CD4-positive, CD25-positive, alpha-beta regulatory T cell (primary cell): ENCODE measurements at regions not wholly inside any gene's neighbourhood (a gene's known extent, or its start where the extent isn't known, plus 50 kb on each side); places are given as distances from the start of the nearest gene placed in this dataset.
"Not testable (repeated sequence)": the region's sequence is repeated elsewhere in the genome, so short reads cannot be mapped to it uniquely, and the experiment has no call there.

Source experiments
- ATAC-seq, 2 donors: fragments of 150-1000 bp; cut with Tn5 transposase; one replicate each; pipeline ENCODE4 v1.10.0; 2021; ENCODE audit warnings: low read depth in 2 of 2, moderate number of reproducible peaks in 2 of 2, moderate library complexity in 1 of 2
- DNase-seq, 3 donors: peaks; one replicate each; pipeline versions ENCODE4 v3.0.0 to v3.0.0-alpha.2; 2012 to 2022; ENCODE audit warnings: mixed read lengths in 1 of 3
- H3K27ac ChIP-seq: one replicate; pipeline ENCODE4 v1.7.0; 2013; ENCODE audit warnings: mild to moderate bottlenecking, low read length; ENCODE audit not compliant: insufficient read depth, poor library complexity, severe bottlenecking
- H3K27me3 ChIP-seq: one replicate; pipeline ENCODE4 v1.7.0; 2013; ENCODE audit warnings: low read length; ENCODE audit not compliant: control insufficient read depth, insufficient read depth
- H3K36me3 ChIP-seq: one replicate; pipeline ENCODE4 v1.7.0; 2013; ENCODE audit warnings: mild to moderate bottlenecking, low read length, moderate library complexity; ENCODE audit not compliant: control insufficient read depth, insufficient read depth
- H3K4me1 ChIP-seq: 2 replicates; pipeline ENCODE4 v1.7.0; 2013; ENCODE audit warnings: mild to moderate bottlenecking, low read length; ENCODE audit not compliant: insufficient read depth, control insufficient read depth, poor library complexity, severe bottlenecking
- H3K4me3 ChIP-seq: one replicate; pipeline ENCODE4 v1.7.0; 2013; ENCODE audit warnings: low read depth, mild to moderate bottlenecking, low read length, moderate library complexity
- H3K9me3 ChIP-seq, 2 experiments: 1 replicate in 1 of 2; 2 replicates in 1 of 2; pipeline ENCODE4 v1.7.0; 2013; ENCODE audit warnings: low read length in 2 of 2, mild to moderate bottlenecking in 1 of 2, moderate library complexity in 1 of 2; ENCODE audit not compliant: control insufficient read depth in 2 of 2
- H3K27ac Mint-ChIP-seq, 3 donors: one replicate each; pipeline ENCODE4 v1.8.0; 2020 to 2022; ENCODE audit warnings: mild to moderate bottlenecking in 3 of 3, mixed read lengths in 3 of 3, moderate library complexity in 2 of 3
- H3K27me3 Mint-ChIP-seq: one replicate; pipeline ENCODE4 v1.8.0; 2022; ENCODE audit warnings: mild to moderate bottlenecking, mixed read lengths
- H3K36me3 Mint-ChIP-seq: one replicate; pipeline ENCODE4 v1.8.0; 2020; ENCODE audit warnings: mixed read lengths
- H3K4me1 Mint-ChIP-seq, 4 donors: one replicate each; pipeline ENCODE4 v1.8.0; 2020 to 2022; ENCODE audit warnings: mixed read lengths in 4 of 4, mild to moderate bottlenecking in 1 of 4
- H3K4me3 Mint-ChIP-seq, 4 donors: one replicate each; pipeline ENCODE4 v1.8.0; 2020 to 2022; ENCODE audit warnings: mild to moderate bottlenecking in 4 of 4, mixed read lengths in 4 of 4, moderate library complexity in 3 of 4
- H3K9me3 Mint-ChIP-seq, 7 donors: one replicate each; pipeline ENCODE4 v1.8.0; 2020 to 2022; ENCODE audit warnings: mixed read lengths in 7 of 7, mild to moderate bottlenecking in 3 of 7, moderate library complexity in 2 of 7

GRCh38 chr9:7739595-7739994 is 60.0 kb downstream of the DMAC1 start:
- Histone ChIP-seq H3K4me3 (no peak overlapping the region), H3K27me3 (peaks cover 3% of the 10 kb centered on the region), H3K27ac (no peak overlapping the region), H3K9me3 (no peaks in the 10 kb centered on the region), H3K36me3 (no peaks in the 10 kb centered on the region), H3K4me1 (no peaks in the 10 kb centered on the region)
- DNase-seq (no peak), ATAC-seq (no peak)
- Mint-ChIP-seq H3K27ac (no peak overlapping the region), H3K27me3 (no peaks in the 10 kb centered on the region), H3K4me3 (no peak overlapping the region), H3K36me3 (no peaks in the 10 kb centered on the region), H3K9me3 (peaks cover 0 to 2% (median 0%) of the 10 kb centered on the region in 7 donors), H3K4me1 (no peaks in the 10 kb centered on the region)

DNA sequence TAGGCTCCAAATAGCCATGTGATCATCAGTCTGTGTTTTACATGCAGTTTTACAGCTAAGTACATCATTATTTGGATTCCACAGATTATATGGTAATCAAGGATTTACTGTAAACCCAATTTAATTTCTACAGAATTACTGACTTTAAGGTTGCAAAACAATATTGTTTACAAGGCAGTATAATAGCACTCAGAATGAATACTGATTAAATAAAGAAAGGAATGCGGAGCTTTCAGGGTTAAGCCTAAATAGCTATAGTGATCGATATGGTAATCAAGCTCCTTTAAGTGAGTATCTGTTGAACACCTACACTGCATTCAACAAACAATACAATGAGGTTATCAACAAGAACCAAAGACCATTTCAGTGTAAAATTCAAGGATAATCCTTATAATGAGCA is 64.3 kb downstream of the DMAC1 start:
- H3K9me3 Mint-ChIP-seq = peaks cover 0 to 2% (median 0%) of the 10 kb centered on the region in 7 donors
- Histone ChIP-seq H3K36me3 (no peaks in the 10 kb centered on the region), H3K9me3 (no peaks in the 10 kb centered on the region), H3K4me1 (no peaks in the 10 kb centered on the region), H3K4me3 (no peak overlapping the region), H3K27me3 (peaks cover 1% of the 10 kb centered on the region), H3K27ac (no peak overlapping the region)
- H3K36me3 Mint-ChIP-seq = no peaks in the 10 kb centered on the region
- no peak overlapping the region for H3K27ac Mint-ChIP-seq
- ATAC-seq (no peak), DNase-seq (no peak)
- H3K4me3 Mint-ChIP-seq = no peak overlapping the region
- H3K4me1 Mint-ChIP-seq = no peaks in the 10 kb centered on the region
- no peaks in the 10 kb centered on the region for H3K27me3 Mint-ChIP-seq

- peaks cover 5% of the 10 kb centered on the region for H3K27me3 Mint-ChIP-seq
- no peak overlapping the region for H3K27ac Mint-ChIP-seq
- H3K36me3 ChIP-seq = no peaks in the 10 kb centered on the region
- H3K27ac ChIP-seq = no peak overlapping the region
- H3K27me3 ChIP-seq = no peaks in the 10 kb centered on the region
- ATAC-seq (no peak), DNase-seq (no peak)
- peaks cover 0 to 2% (median 0%) of the 10 kb centered on the region in 7 donors for H3K9me3 Mint-ChIP-seq
- no peak overlapping the region for H3K4me3 Mint-ChIP-seq
- H3K9me3 ChIP-seq = no peaks in the 10 kb centered on the region
- no peaks in the 10 kb centered on the region for H3K36me3 Mint-ChIP-seq
- H3K4me1 Mint-ChIP-seq = no peaks in the 10 kb centered on the region
- H3K4me3 ChIP-seq = no peak overlapping the region
- H3K4me1 ChIP-seq = no peaks in the 10 kb centered on the region
Measured at GRCh38 chr9:7730164-7730445, 69.5 kb downstream of the DMAC1 start.

DNA sequence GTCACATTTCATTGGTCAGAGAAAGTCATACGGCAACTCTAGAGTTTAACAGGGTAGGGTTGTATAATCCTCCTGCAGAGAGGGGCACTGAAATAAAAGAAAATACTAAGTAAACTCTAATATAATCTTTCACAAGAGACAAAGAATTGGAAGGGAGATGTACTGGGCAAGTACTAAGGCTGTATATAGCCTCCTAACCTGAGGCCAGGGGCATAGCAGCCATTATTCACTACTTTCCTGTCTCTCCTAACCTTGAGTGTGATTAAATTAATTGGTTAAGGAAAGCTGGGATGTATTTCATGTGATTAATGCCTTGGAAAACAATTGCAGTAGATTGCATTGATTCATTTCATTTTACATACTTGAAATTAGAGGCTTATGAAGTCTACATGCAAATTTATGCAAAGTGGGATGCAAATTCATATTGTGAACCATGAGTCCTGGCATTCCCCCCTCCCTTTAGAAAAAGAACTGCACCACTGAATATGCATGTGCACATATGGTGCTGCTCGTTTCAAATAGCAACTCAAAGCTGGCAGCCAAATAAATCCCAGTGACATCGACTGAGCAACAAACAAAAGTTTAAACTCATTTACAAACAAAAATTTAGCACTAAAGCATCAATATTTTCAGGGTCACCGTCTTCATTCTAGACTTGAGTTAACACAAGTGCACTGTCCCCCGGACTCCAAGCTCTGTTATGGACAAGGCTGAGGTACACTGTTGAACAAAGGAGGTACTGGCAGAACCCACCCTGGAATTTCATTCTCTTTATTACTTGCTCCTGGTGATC is 70.0 kb downstream of the DMAC1 start:
- ATAC-seq (no peak), DNase-seq (no peak)
- H3K27me3 Mint-ChIP-seq = peaks cover 5% of the 10 kb centered on the region
- no peak overlapping the region for H3K4me3 Mint-ChIP-seq
- Histone ChIP-seq H3K4me3 (no peak overlapping the region), H3K4me1 (no peaks in the 10 kb centered on the region), H3K27ac (no peak overlapping the region), H3K9me3 (no peaks in the 10 kb centered on the region), H3K36me3 (no peaks in the 10 kb centered on the region), H3K27me3 (no peaks in the 10 kb centered on the region)
- H3K27ac Mint-ChIP-seq = no peak overlapping the region
- no peaks in the 10 kb centered on the region for H3K4me1 Mint-ChIP-seq
- no peaks in the 10 kb centered on the region for H3K36me3 Mint-ChIP-seq
- peaks cover 0 to 2% (median 0%) of the 10 kb centered on the region in 7 donors for H3K9me3 Mint-ChIP-seq

DNA sequence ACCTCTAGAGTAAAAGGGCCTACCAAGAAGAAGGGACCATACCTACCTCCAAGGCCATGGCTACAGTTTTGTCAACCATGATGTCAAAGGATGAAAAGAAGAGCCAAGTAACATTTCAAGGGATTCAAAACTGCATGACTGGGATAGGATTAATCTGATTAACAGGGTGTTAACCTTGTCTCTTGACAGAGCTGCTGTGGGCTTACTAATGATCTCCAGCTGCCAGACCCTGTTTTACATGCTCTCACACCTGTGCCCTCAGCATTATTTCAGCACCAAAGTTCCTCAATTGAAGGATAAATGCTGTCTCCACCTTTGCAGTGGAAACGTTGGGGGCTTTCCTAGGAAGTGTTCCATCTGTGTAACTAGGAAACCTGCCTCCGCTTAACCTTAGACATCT is 78.3 kb downstream of the DMAC1 start:
- H3K4me1 Mint-ChIP-seq = no peaks in the 10 kb centered on the region
- no peaks in the 10 kb centered on the region for H3K36me3 Mint-ChIP-seq
- no peaks in the 10 kb centered on the region for H3K4me1 ChIP-seq
- H3K27ac Mint-ChIP-seq = no peak overlapping the region
- H3K9me3 Mint-ChIP-seq = no peaks in the 10 kb centered on the region
- H3K4me3 ChIP-seq = no peak overlapping the region
- H3K27me3 Mint-ChIP-seq = no peaks in the 10 kb centered on the region
- no peak overlapping the region for H3K27ac ChIP-seq
- no peaks in the 10 kb centered on the region for H3K9me3 ChIP-seq
- H3K27me3 ChIP-seq = no peaks in the 10 kb centered on the region
- no peaks in the 10 kb centered on the region for H3K36me3 ChIP-seq
- DNase-seq = no peak
- no peak for ATAC-seq
- no peak overlapping the region for H3K4me3 Mint-ChIP-seq

GRCh38 chr9:7713088-7713487 is 86.5 kb downstream of the DMAC1 start:
- H3K36me3 Mint-ChIP-seq, H3K4me1 ChIP-seq, H3K27ac ChIP-seq, H3K27me3 ChIP-seq, H3K36me3 ChIP-seq, H3K4me3 Mint-ChIP-seq, DNase-seq, H3K4me3 ChIP-seq, ATAC-seq, H3K27ac Mint-ChIP-seq, H3K9me3 ChIP-seq, H3K9me3 Mint-ChIP-seq, H3K4me1 Mint-ChIP-seq, H3K27me3 Mint-ChIP-seq: not testable (repeated sequence)

- Mint-ChIP-seq H3K4me1 (no peaks in the 10 kb centered on the region), H3K4me3 (no peak overlapping the region), H3K27me3 (peaks cover 4% of the 10 kb centered on the region), H3K27ac (no peak overlapping the region), H3K9me3 (peaks cover 0 to 6% (median 0%) of the 10 kb centered on the region in 7 donors), H3K36me3 (no peaks in the 10 kb centered on the region)
- Histone ChIP-seq H3K36me3 (no peaks in the 10 kb centered on the region), H3K4me1 (no peaks in the 10 kb centered on the region), H3K27ac (no peak overlapping the region), H3K9me3 (no peaks in the 10 kb centered on the region), H3K27me3 (peaks cover 3% of the 10 kb centered on the region), H3K4me3 (no peak overlapping the region)
- no peak for ATAC-seq
- DNase-seq = no peak
Measured at GRCh38 chr9:7710686-7711085, 88.9 kb downstream of the DMAC1 start.

DNA sequence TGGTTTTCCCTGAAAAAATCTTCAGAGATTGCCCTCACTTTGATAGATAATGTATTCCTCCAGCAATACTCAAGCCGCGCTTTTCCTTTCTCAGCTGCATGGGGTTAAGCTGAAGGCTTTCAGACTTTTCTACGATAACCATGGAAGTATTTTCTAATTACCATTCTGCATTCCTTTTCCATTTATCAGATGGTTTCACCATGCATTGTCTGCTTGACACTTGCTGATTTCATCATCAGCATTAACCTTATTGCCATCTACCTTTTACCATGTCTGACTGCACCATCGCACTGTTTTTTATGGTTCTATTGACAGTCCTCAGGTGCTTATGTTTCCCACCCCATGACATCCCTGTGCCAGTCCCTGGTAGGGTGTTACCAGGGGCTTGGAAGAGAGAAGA is 91.6 kb downstream of the DMAC1 start:
- no peaks in the 10 kb centered on the region for H3K9me3 ChIP-seq
- Mint-ChIP-seq H3K36me3 (no peaks in the 10 kb centered on the region), H3K4me3 (no peak overlapping the region), H3K4me1 (no peaks in the 10 kb centered on the region), H3K27me3 (no peaks in the 10 kb centered on the region), H3K27ac (no peak overlapping the region), H3K9me3 (peaks cover 0 to 6% (median 0%) of the 10 kb centered on the region in 7 donors)
- DNase-seq = no peak
- no peak for ATAC-seq
- peaks cover 3% of the 10 kb centered on the region for H3K27me3 ChIP-seq
- H3K4me1 ChIP-seq = no peaks in the 10 kb centered on the region
- H3K36me3 ChIP-seq = no peaks in the 10 kb centered on the region
- H3K27ac ChIP-seq = no peak overlapping the region
- no peak overlapping the region for H3K4me3 ChIP-seq
